SU-DHL-6 (cell line): ENCODE measurements at regions not wholly inside any gene's neighbourhood (a gene's known extent, or its start where the extent isn't known, plus 50 kb on each side); places are given as distances from the start of the nearest gene placed in this dataset.
A peak's percentile ranks its signal among the peaks of the same experiment; 100 is the strongest.
"Not testable (repeated sequence)": the region's sequence is repeated elsewhere in the genome, so short reads cannot be mapped to it uniquely, and the experiment has no call there.

Experiments used
- H2AFZ ChIP-seq: fragments of 200-600 bp; sonication (generic); 2 replicates; pipeline ENCODE4 v1.6.1; 2014; ENCODE audit warnings: low read depth, mild to moderate bottlenecking, moderate library complexity, mixed read lengths, antibody characterized with exemption, low read length; ENCODE audit not compliant: severe bottlenecking
- H3F3A ChIP-seq: fragments of 200-600 bp; shearing (Covaris generic); 2 replicates; pipeline ENCODE4 v1.6.0; 2016; ENCODE audit warnings: antibody characterized with exemption, mild to moderate bottlenecking; ENCODE audit not compliant: insufficient read depth
- H3K27ac ChIP-seq: fragments of 200-600 bp; sonication (generic); 2 replicates; pipeline ENCODE4 v1.5.1; 2016; ENCODE audit warnings: low read depth, mild to moderate bottlenecking, low read length, moderate library complexity, mixed read lengths
- H3K27me3 ChIP-seq: fragments of 200-600 bp; sonication (generic), shearing (Covaris generic); 2 replicates; pipeline ENCODE4 v1.6.0; 2014; ENCODE audit warnings: mild to moderate bottlenecking, low read length
- H3K36me3 ChIP-seq: fragments of 200-600 bp; sonication (generic); 2 replicates; pipeline ENCODE4 v1.6.1; 2014; ENCODE audit warnings: mild to moderate bottlenecking, low read length, mixed read lengths
- H3K4me2 ChIP-seq: fragments of 300-600, 200-600 bp; shearing (Covaris generic), sonication (generic); 2 replicates; pipeline ENCODE4 v1.6.0; 2014; ENCODE audit warnings: low read length, low read depth, mild to moderate bottlenecking; ENCODE audit not compliant: poor library complexity, severe bottlenecking
- H3K4me3 ChIP-seq: fragments of 200-600 bp; sonication (generic); 2 replicates; pipeline ENCODE4 v1.5.1; 2014; ENCODE audit warnings: antibody characterized with exemption, low read length, mild to moderate bottlenecking, mixed read lengths; ENCODE audit not compliant: insufficient read depth, poor library complexity, severe bottlenecking
- H3K79me2 ChIP-seq: fragments of 200-600 bp; sonication (generic); 2 replicates; pipeline ENCODE4 v1.6.1; 2014; ENCODE audit warnings: mild to moderate bottlenecking, low read length, moderate library complexity; ENCODE audit not compliant: insufficient read depth
- H3K9ac ChIP-seq: fragments of 200-600 bp; sonication (generic); 2 replicates; pipeline ENCODE4 v1.7.0; 2014; ENCODE audit warnings: mild to moderate bottlenecking, low read length
- H3K9me2 ChIP-seq: fragments of 200-600 bp; sonication (generic); replicated peaks from 2 replicates; pipeline ENCODE4 v1.6.1; 2014; ENCODE audit warnings: low read length; ENCODE audit not compliant: insufficient read depth
- H3K9me3 ChIP-seq: fragments of 200-600 bp; sonication (generic); 2 replicates; pipeline ENCODE4 v1.6.1; 2014; ENCODE audit warnings: low read length, mixed read lengths; ENCODE audit not compliant: insufficient read depth
- H4K20me1 ChIP-seq: fragments of 200-600 bp; sonication (generic); 2 replicates; pipeline ENCODE4 v1.6.1; 2014; ENCODE audit warnings: low read depth, mild to moderate bottlenecking, antibody characterized with exemption, low read length, moderate library complexity, mixed read lengths
- CTCF ChIP-seq: fragments of 200-600 bp; sonication (generic); IDR thresholded peaks from one replicate; pipeline ENCODE4 v1.5.1; 2017; ENCODE audit warnings: antibody characterized with exemption, mild to moderate bottlenecking, low read length, moderate library complexity; ENCODE audit not compliant: insufficient read depth, poor library complexity, severe bottlenecking
- EZH2phosphoT487 ChIP-seq: fragments of 200-600 bp; sonication (generic), shearing (Covaris generic); conservative IDR thresholded peaks from 2 replicates; pipeline ENCODE4 v1.6.1; 2018; ENCODE audit warnings: mild to moderate bottlenecking, antibody characterized with exemption, low read length, moderate library complexity, mixed read lengths

DNA sequence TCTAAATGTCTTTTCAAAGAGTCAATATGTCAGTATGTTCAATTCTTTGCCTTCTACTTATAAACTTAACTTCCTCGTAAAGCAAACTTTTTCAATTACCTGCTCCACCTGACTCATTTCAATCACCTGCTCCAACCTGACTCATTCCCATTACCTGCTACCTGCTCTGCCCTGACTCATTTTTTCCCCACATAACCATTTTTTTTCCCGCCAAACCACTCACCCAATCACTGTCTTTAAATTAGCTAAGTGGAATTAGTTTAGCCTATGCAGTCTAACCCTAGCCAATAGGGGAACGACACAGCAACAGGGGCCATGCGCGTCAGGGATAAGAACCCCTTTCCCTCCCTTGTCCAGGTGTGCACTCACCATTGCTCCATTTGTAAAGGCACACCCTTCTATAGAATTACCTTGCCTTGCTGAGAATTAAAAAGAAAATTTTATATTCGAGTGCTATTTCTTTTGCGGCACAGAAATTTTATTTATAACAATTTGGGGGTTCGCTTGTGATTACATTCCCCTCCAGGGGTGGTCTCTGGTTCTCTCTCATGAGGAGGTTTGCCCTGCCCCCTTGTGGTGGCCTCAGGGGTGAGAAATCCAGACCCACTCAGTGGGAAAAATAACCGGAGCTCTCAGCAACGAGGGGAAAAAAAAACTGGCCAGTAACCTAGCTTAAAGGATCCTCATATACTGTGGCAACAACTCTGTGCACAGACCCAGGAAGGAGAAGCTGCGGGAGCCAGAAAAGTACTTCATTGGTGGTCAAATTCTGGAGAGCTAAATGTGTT is 193.1 kb downstream of the ZNF486 start:
- Histone ChIP-seq H3F3A (no peaks in the 10 kb centered on the region), H3K27me3 (no peaks in the 10 kb centered on the region), H2AFZ (no peak overlapping the region), H3K9ac (no peak overlapping the region), H4K20me1 (no peaks in the 10 kb centered on the region), H3K4me3 (no peak overlapping the region), H3K4me2 (no peak overlapping the region), H3K9me2 (no peaks in the 10 kb centered on the region), H3K9me3 (no peaks in the 10 kb centered on the region), H3K36me3 (no peaks in the 10 kb centered on the region), H3K27ac (no peak overlapping the region), H3K79me2 (no peaks in the 10 kb centered on the region)
- peak; percentile 48 for TF ChIP-seq CTCF
- TF ChIP-seq EZH2phosphoT487: no peak

DNA sequence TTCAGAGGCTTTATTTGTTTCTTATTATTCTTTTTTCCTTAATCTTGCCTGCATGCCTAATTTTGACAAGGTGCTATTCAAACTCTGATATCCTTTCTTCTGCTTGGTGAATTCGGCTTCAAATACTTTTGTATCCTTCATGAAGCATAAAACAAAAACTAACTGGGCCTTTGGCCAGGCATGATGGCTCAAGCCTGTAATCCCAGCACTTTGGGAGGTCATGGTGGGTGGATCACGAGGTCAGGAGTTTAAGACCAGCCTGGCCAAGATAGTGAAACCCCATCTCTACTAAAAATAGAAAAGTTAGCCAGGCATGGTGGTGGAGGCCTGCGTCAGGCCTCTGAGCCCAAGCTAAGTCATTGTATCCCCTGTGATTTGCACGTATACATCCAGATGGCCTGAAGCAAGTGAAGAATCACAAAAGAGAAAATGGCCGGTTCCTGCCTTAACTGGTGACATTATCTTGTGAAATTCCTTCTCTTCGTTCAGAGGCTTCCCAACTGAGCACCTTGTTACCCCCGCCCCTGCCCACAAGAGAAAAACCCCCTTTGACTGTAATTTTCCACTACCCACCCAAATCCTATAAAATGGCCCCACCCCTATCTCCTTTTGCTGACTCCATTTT is 191.9 kb downstream of the ZNF486 start:
- not testable (repeated sequence) for H3K79me2 ChIP-seq, H3K9me2 ChIP-seq, H3K4me2 ChIP-seq, H3K36me3 ChIP-seq, H3F3A ChIP-seq, H3K9ac ChIP-seq, H3K4me3 ChIP-seq, H3K9me3 ChIP-seq, H3K27me3 ChIP-seq, H3K27ac ChIP-seq, H4K20me1 ChIP-seq, H2AFZ ChIP-seq

DNA sequence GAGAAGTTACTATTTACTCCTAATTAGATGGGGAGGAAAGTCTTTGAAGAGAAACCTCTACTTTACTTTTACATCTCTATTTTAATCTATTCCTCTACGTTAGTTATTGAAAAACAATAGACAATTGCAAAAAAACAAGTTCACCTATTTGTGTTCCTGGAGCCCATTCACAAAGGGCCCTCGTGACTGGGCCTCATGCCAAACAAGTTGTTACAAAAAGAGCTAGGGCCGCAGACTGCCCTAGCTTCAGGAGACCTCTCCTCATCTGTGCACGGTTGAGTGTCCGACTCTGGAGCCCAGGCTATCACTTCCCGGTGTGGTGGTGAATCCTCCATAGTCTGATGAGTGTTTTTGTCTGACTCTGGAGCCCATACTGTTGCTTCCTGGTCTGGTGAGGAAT is 190.9 kb downstream of the ZNF486 start:
- Histone ChIP-seq H2AFZ (no peak overlapping the region), H3F3A (no peaks in the 10 kb centered on the region), H3K27ac (no peak overlapping the region), H3K27me3 (no peaks in the 10 kb centered on the region), H3K9me3 (no peaks in the 10 kb centered on the region), H3K9ac (no peak overlapping the region), H3K4me2 (no peak overlapping the region), H3K9me2 (no peaks in the 10 kb centered on the region), H3K4me3 (no peak overlapping the region), H4K20me1 (no peaks in the 10 kb centered on the region), H3K36me3 (no peaks in the 10 kb centered on the region), H3K79me2 (no peaks in the 10 kb centered on the region)
- no peak for TF ChIP-seq CTCF
- no peak for TF ChIP-seq EZH2phosphoT487

GRCh38 chr19:20351244-20351643 is 184.2 kb downstream of the ZNF486 start:
- no peak overlapping the region for H2AFZ ChIP-seq
- H3K4me3 ChIP-seq: no peak overlapping the region

More at GRCh38 chr19:20351244-20351643, 184.2 kb downstream of the ZNF486 start:
- H4K20me1 ChIP-seq: no peaks in the 10 kb centered on the region
- H3K9me3 ChIP-seq: no peaks in the 10 kb centered on the region
- no peaks in the 10 kb centered on the region for H3K27me3 ChIP-seq
- H3K36me3 ChIP-seq: no peaks in the 10 kb centered on the region
- no peaks in the 10 kb centered on the region for H3K9me2 ChIP-seq
- H3K4me2 ChIP-seq: no peak overlapping the region
- H3K9ac ChIP-seq: no peak overlapping the region
- no peaks in the 10 kb centered on the region for H3K79me2 ChIP-seq
- no peaks in the 10 kb centered on the region for H3F3A ChIP-seq
- H3K27ac ChIP-seq: no peak overlapping the region
- no peak for TF ChIP-seq CTCF
- no peak for TF ChIP-seq EZH2phosphoT487
